ENCODE measurements at regions not wholly inside any gene's neighbourhood (a gene's known extent, or its start where the extent isn't known, plus 50 kb on each side); places are given as distances from the start of the nearest gene placed in this dataset.
A peak's percentile ranks its signal among the peaks of the same experiment; 100 is the strongest.

DNA sequence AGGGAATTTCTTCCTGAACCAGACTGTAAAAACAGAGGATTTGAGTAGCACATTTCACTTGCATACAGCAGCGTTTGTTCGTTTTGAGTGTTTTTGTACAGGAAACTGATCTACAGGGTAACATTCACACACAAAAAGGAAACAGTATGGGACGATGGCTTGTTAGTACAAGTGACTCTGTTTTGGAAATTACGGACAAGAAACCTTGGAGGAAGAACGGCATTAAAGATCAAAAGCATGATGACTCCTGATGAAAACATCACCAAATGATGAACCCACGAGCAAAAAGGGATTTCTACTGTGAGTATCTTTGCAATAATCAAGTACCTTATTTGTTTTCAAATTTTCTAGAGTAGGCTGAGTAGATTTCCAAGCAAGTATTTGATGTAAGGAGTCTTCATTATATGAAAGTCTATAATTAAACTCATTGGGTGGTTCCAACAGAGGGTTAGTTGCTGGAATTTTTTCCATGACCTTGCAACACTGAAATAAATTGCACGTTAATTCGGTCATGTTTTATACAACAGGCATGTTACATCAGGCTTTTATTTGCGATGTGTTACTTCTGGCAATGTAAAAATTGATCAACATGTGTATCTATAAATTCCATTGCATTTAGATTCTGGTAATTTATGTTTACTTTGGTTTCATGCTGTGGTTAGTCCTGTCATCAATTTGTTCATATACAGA lies 76.7 kb upstream of the KCNK2 start:
- Histone ChIP-seq H3K27me3 (ENCODE audit: control insufficient read depth, insufficient read depth, low read length) (no peaks in the 10 kb centered on the region), H3K14ac (replicated peaks; ENCODE audit: low read depth, low read length) (0 out of 2 replicates have a peak overlapping the region, but pooled peaks have one; percentile 19), H3K56ac (ENCODE audit: extremely low read depth, insufficient read depth, low read length) (no peak overlapping the region), H3K9me1 (ENCODE audit: insufficient read depth, low read length) (peaks cover 5% of the 10 kb centered on the region; the same call in 1 of the 2 replicates), H2AK9ac (replicated peaks; ENCODE audit: low read depth, low read length, poor library complexity) (no peak overlapping the region), H4K8ac (ENCODE audit: low read depth in 2 of 2, low read length in 2 of 2) (peak overlapping the region; percentile 30 to 60; a peak in 1 of 4 replicates), H2BK15ac (ENCODE audit: low read depth, low read length) (0 out of 3 replicates have a peak overlapping the region, but pooled peaks have one; percentile 20), H3K18ac (ENCODE audit: low read depth, low read length) (no peak overlapping the region), H3K9ac (ENCODE audit: low read depth, low read length) (no peak overlapping the region), H2BK120ac (ENCODE audit: low read depth, low read length) (peak overlapping the region; percentile 49; the same call in 1 of the 2 replicates), H3K36me3 (ENCODE audit: control insufficient read depth, insufficient read depth, low read length) (no peaks in the 10 kb centered on the region), H3K4ac (ENCODE audit: low read depth, low read length) (no peak overlapping the region; the same call in 1 of the 2 replicates), H3K79me1 (ENCODE audit: low read depth in 1 of 2, low read length in 2 of 2) (no peaks in the 10 kb centered on the region), H2AK5ac (ENCODE audit: low read depth, low read length) (no peak overlapping the region), H4K91ac (ENCODE audit: insufficient read depth, low read depth, low read length) (no peak overlapping the region), H2AFZ (replicated peaks; ENCODE audit: low read length, poor library complexity) (no peak overlapping the region), H3K4me1 (ENCODE audit: control insufficient read depth, insufficient read depth, low read length) (peaks cover 2% of the 10 kb centered on the region; the same call in 1 of the 2 replicates), H3K9me3 (ENCODE audit: control insufficient read depth, insufficient read depth, low read length) (no peaks in the 10 kb centered on the region), H4K20me1 (ENCODE audit: insufficient read depth, low read length) (no peaks in the 10 kb centered on the region), H3K27ac (ENCODE audit: insufficient read depth, low read length) (no peak overlapping the region), H3K4me3 (ENCODE audit: insufficient read depth, low read depth, low read length) (no peak overlapping the region), H4K5ac (ENCODE audit: low read depth, low read length) (no peak overlapping the region), H2BK5ac (ENCODE audit: low read depth, low read length, poor library complexity, severe bottlenecking) (no peak overlapping the region), H2BK20ac (ENCODE audit: low read depth, low read length) (peak overlapping the region; percentile 44; the same call in 1 of the 2 replicates), H3K23ac (ENCODE audit: low read depth, low read length) (no peak overlapping the region; the same call in 1 of the 2 replicates), H3K4me2 (ENCODE audit: low read depth, low read length) (no peak overlapping the region)
- DNase-seq (no peak), ATAC-seq (ENCODE audit: low read depth) (no peak)
- ChIA-PET CTCF (no interaction called here), POLR2A (ENCODE audit: unreplicated experiment) (no interaction called here)
- no CpG with 5 or more reads among the region's 9 CpGs for WGBS, 2 experiments (ENCODE audit: extremely low coverage in 2 of 2, insufficient read length in 1 of 2)
- dilution Hi-C loops (cut with HindIII; ENCODE audit: low sequenced_read_pairs, unreplicated experiment): no loop called here
- TF ChIP-seq, protein P1, sequence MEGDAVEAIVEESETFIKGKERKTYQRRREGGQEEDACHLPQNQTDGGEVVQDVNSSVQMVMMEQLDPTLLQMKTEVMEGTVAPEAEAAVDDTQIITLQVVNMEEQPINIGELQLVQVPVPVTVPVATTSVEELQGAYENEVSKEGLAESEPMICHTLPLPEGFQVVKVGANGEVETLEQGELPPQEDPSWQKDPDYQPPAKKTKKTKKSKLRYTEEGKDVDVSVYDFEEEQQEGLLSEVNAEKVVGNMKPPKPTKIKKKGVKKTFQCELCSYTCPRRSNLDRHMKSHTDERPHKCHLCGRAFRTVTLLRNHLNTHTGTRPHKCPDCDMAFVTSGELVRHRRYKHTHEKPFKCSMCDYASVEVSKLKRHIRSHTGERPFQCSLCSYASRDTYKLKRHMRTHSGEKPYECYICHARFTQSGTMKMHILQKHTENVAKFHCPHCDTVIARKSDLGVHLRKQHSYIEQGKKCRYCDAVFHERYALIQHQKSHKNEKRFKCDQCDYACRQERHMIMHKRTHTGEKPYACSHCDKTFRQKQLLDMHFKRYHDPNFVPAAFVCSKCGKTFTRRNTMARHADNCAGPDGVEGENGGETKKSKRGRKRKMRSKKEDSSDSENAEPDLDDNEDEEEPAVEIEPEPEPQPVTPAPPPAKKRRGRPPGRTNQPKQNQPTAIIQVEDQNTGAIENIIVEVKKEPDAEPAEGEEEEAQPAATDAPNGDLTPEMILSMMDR (conservative IDR thresholded peaks at IDR 0.05; ENCODE audit: low read depth, low read length): no peak
- TF ChIP-seq NFE2L2 (IDR thresholded peaks at IDR 0.05; ENCODE audit: low read depth, low read length): no peak
- TF ChIP-seq FOS (IDR thresholded peaks at IDR 0.05; ENCODE audit: low read depth, low read length): no peak
- TF ChIP-seq RAD21 (IDR thresholded peaks at IDR 0.05; ENCODE audit: low read length): no peak
- TF ChIP-seq CEBPB (IDR thresholded peaks at IDR 0.05; ENCODE audit: low read depth, low read length): no peak
- no peak for TF ChIP-seq MXI1 (IDR thresholded peaks at IDR 0.05; ENCODE audit: borderline replicate concordance, low read depth, low read length)
- TF ChIP-seq MAZ (IDR thresholded peaks at IDR 0.05; ENCODE audit: borderline replicate concordance, low read depth, low read length): no peak
- TF ChIP-seq BHLHE40 (IDR thresholded peaks at IDR 0.05; ENCODE audit: low read depth, low read length): no peak
- TF ChIP-seq, protein P2, sequence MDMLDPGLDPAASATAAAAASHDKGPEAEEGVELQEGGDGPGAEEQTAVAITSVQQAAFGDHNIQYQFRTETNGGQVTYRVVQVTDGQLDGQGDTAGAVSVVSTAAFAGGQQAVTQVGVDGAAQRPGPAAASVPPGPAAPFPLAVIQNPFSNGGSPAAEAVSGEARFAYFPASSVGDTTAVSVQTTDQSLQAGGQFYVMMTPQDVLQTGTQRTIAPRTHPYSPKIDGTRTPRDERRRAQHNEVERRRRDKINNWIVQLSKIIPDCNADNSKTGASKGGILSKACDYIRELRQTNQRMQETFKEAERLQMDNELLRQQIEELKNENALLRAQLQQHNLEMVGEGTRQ (IDR thresholded peaks at IDR 0.05; ENCODE audit: low read depth, low read length): no peak
- TF ChIP-seq, protein P3, sequence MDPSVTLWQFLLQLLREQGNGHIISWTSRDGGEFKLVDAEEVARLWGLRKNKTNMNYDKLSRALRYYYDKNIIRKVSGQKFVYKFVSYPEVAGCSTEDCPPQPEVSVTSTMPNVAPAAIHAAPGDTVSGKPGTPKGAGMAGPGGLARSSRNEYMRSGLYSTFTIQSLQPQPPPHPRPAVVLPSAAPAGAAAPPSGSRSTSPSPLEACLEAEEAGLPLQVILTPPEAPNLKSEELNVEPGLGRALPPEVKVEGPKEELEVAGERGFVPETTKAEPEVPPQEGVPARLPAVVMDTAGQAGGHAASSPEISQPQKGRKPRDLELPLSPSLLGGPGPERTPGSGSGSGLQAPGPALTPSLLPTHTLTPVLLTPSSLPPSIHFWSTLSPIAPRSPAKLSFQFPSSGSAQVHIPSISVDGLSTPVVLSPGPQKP (IDR thresholded peaks at IDR 0.05; ENCODE audit: borderline replicate concordance, low read depth, low read length): no peak
- TF ChIP-seq MAFK (IDR thresholded peaks at IDR 0.05; ENCODE audit: low read depth, low read length): no peak
- no peak for TF ChIP-seq RCOR1 (IDR thresholded peaks at IDR 0.05; ENCODE audit: insufficient replicate concordance, low read length)
- TF ChIP-seq POLR2A (IDR thresholded peaks at IDR 0.05; ENCODE audit: low read depth, low read length): no peak
- no peak for TF ChIP-seq CHD1 (IDR thresholded peaks at IDR 0.05; ENCODE audit: low read depth, low read length)
- in situ Hi-C loops (cut with MboI; ENCODE audit: low sequenced_read_pairs): no loop called here
- BruUV-seq (replicated peaks): no TSS peak
- intact Hi-C loops (cut with micrococcal nuclease): no loop called here

All from IMR-90 (cell line).